ENCODE measurements at regions not wholly inside any gene's neighbourhood (a gene's known extent, or its start where the extent isn't known, plus 50 kb on each side); places are given as distances from the start of the nearest gene placed in this dataset.
A peak's percentile ranks its signal among the peaks of the same experiment; 100 is the strongest.

- Histone ChIP-seq H2AFZ (ENCODE audit: control insufficient read depth, low read depth, low read length) (no peak overlapping the region), H3K27me3 (replicated peaks in 1 of 2; ENCODE audit: control insufficient read depth in 2 of 2, insufficient read depth in 2 of 2, low read length in 1 of 2) (no peaks in the 10 kb centered on the region), H3K4me2 (ENCODE audit: control insufficient read depth, insufficient read depth) (peak overlapping the region; percentile 80), H4K20me1 (ENCODE audit: control insufficient read depth, insufficient read depth) (no peaks in the 10 kb centered on the region), H3K9me3 (replicated peaks; ENCODE audit: control insufficient read depth, insufficient read depth, low read length) (no peaks in the 10 kb centered on the region), H3K4me3 (peak overlapping the region; percentile 19; the same call in 1 of the 2 replicates), H3K79me2 (ENCODE audit: control insufficient read depth, insufficient read depth, low read length) (no peaks in the 10 kb centered on the region), H3K9ac (ENCODE audit: control insufficient read depth, insufficient read depth, low read length) (peak overlapping the region; percentile 52), H3K27ac (ENCODE audit: control insufficient read depth, insufficient read depth) (peak overlapping the region; percentile 92), H3K4me1 (ENCODE audit: control insufficient read depth, insufficient read depth, low read length) (peaks cover 91% of the 10 kb centered on the region), H3K36me3 (ENCODE audit: control insufficient read depth in 2 of 2, insufficient read depth in 2 of 2, low read length in 1 of 2) (no peaks in the 10 kb centered on the region)
- POLR2A ChIA-PET = interaction anchor here (0.8 to 2.0 kb wide), 11 partner anchors 10 to 321 kb away, joined by 3 to 8 read pairs (median 5); no protein-coding TSS in a partner anchor
- intact Hi-C loops (cut with micrococcal nuclease; ENCODE audit: unreplicated experiment) (loop anchor here (1.0 to 5.0 kb wide), 8 partner anchors 15 to 321 kb away; partner anchors contain the start of genes KLLN and PTEN), in situ Hi-C loops (cut with MboI) (loop anchor here (10.0 kb wide), 1 partner anchor 201 kb away; the partner anchor contains the start of genes KLLN and PTEN)
- RAD21 ChIA-PET (ENCODE audit: unreplicated experiment) = interaction anchor here (0.8 to 8.0 kb wide), 14 partner anchors 10 to 324 kb away, joined by 3 to 89 read pairs (median 8); partner anchors contain the start of genes KLLN and PTEN
- CTCF ChIA-PET = interaction anchor here (0.7 to 6.5 kb wide), 7 partner anchors 15 to 656 kb away, joined by 3 to 36 read pairs (median 6); no protein-coding TSS in a partner anchor
- 0% methylated on average over 5 of the region's 5 CpGs for WGBS (ENCODE audit: insufficient coverage, insufficient replicate concordance, low lambda C conversion rate, missing lambda C conversion rate)
- DNase-seq (ENCODE audit: low read depth, low spot score) (no peak), FAIRE-seq (no peak), ATAC-seq (peak; percentile 48)
- BruUV-seq (replicated peaks) = TSS peak; percentile 70
- SMC1A ChIA-PET (ENCODE audit: uncharacterized antibody, unreplicated experiment) = interaction anchor here (0.6 to 19.3 kb wide), 29 partner anchors 8 to 326 kb away, joined by 3 to 229 read pairs (median 4); partner anchors contain the start of genes KLLN and PTEN
- no peak for TF ChIP-seq ZNF274 (IDR thresholded peaks at IDR 0.05; ENCODE audit: insufficient read depth, insufficient read length)
- 0 out of 2 replicates have a peak, but pooled peaks have one; percentile 8 for TF ChIP-seq ATF3 (IDR thresholded peaks at IDR 0.05; ENCODE audit: borderline replicate concordance, extremely low read depth, low read depth, low read length)
- peak; percentile 82; the same call in 1 of the 2 replicates for TF ChIP-seq TBL1XR1 (IDR thresholded peaks at IDR 0.05; ENCODE audit: low read depth, low read length)
- peak; percentile 62 for TF ChIP-seq TCF12 (IDR thresholded peaks at IDR 0.05; ENCODE audit: low read depth, low read length)
- peak; percentile 50; the same call in 1 of the 2 replicates for TF ChIP-seq ATF7 (IDR thresholded peaks at IDR 0.05; ENCODE audit: low read depth)
- no peak for TF ChIP-seq NBN (IDR thresholded peaks at IDR 0.05)
- 0 out of 2 replicates have a peak, but pooled peaks have one; percentile 15 for TF ChIP-seq NR2F1 (conservative IDR thresholded peaks at IDR 0.05)
- TF ChIP-seq NFYB (IDR thresholded peaks at IDR 0.05; ENCODE audit: insufficient read depth, low read depth, low read length) = no peak
- TF ChIP-seq SPI1 (IDR thresholded peaks at IDR 0.05; ENCODE audit: borderline replicate concordance, insufficient read depth, low read depth, low read length) = peak; percentile 77
- no peak for TF ChIP-seq ZBTB11 (CRISPR knock-in tag; IDR thresholded peaks at IDR 0.05)
- TF ChIP-seq MEF2B (IDR thresholded peaks at IDR 0.05; ENCODE audit: partially characterized antibody, poor library complexity, severe bottlenecking) = peak; percentile 66
- peak; percentile 96 for TF ChIP-seq TCF7 (IDR thresholded peaks at IDR 0.05; ENCODE audit: borderline replicate concordance)
- no peak for TF ChIP-seq SUZ12 (IDR thresholded peaks at IDR 0.05; ENCODE audit: unreplicated experiment)
- TF ChIP-seq TARDBP (IDR thresholded peaks at IDR 0.05; ENCODE audit: borderline replicate concordance) = no peak
- no peak for TF ChIP-seq SREBF1 (IDR thresholded peaks at IDR 0.05; ENCODE audit: low read length)
- no peak for TF ChIP-seq SIX5 (IDR thresholded peaks at IDR 0.05; ENCODE audit: low read depth, low read length, severe bottlenecking)
- peak; percentile 14; the same call in 1 of the 2 replicates for TF ChIP-seq SMARCA5 (IDR thresholded peaks at IDR 0.05)
- peak; percentile 25; the same call in 1 of the 2 replicates for TF ChIP-seq YY1 (IDR thresholded peaks at IDR 0.05; ENCODE audit: low read depth, low read length)
These were observed 202.1 kb downstream of the PTEN start for GRCh38 chr10:88065383-88066049.

Measured in GM12878 (cell line).